Bronchial epithelial cell (primary cell): ENCODE measurements at regions not wholly inside any gene's neighbourhood (a gene's known extent, or its start where the extent isn't known, plus 50 kb on each side); places are given as distances from the start of the nearest gene placed in this dataset.

Experiments used
- DNase-seq: peaks from one replicate; pipeline ENCODE4 v3.0.0-alpha.2; 2010; ENCODE audit warnings: low read depth
- FAIRE-seq: peaks from 2 replicates; lab custom pipeline; 2011; peaks lifted over from hg19 to GRCh38; lab: Jason Lieb, UNC
- H3K27me3 ChIP-seq: 2 replicates; pipeline ENCODE4 v1.5.1; 2011; ENCODE audit warnings: low read length; ENCODE audit not compliant: control insufficient read depth, insufficient read depth
- H3K36me3 ChIP-seq: 2 replicates; pipeline ENCODE4 v1.5.1; 2011; ENCODE audit warnings: low read length; ENCODE audit not compliant: control insufficient read depth, insufficient read depth
- H3K4me3 ChIP-seq: 2 replicates; pipeline ENCODE4 v1.5.1; 2011; ENCODE audit warnings: mild to moderate bottlenecking, low read depth, low read length, control low read depth
- TF ChIP-seq, protein P1 (sequence below): IDR thresholded peaks from 2 replicates; pipeline ENCODE4 v1.5.1; 2011; ENCODE audit warnings: mild to moderate bottlenecking, moderate library complexity, low read length, control low read depth, inconsistent platforms; ENCODE audit not compliant: insufficient read depth, severe bottlenecking

DNA sequence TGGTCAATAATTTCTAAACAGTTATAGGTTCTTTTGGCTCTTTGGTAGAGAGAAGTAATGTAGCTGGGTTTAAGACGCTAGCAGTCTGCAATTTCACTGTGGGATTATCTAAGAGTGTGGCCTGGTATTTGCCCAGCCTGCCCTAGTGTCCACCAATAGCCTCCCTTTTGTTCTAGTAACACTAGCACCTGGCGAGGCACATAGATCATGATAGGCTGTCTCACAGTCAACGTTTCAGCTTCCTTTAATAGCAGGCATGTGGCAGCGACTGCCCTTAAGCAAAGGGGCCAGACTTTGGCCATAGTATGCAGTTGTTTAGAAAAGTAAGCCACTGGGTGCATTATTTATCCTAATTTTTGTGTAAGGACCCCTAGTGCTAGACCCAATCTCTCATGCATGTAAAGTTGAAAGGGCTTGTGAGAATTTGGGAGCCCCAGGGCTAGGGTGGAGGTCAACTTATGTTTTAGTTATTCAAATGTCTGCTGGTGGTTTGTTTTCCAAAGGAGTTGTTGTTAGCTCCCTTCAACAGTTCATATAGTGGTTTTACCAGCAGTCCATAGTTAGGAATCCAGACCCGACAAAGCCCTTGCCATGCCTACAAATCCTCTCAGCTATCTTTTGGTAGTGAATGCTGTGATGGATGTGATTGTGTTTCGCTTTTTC is 274.3 kb downstream of the HTR1A start:
- no peaks in the 10 kb centered on the region for H3K36me3 ChIP-seq
- no peak overlapping the region for H3K4me3 ChIP-seq
- DNase-seq: no peak
- H3K27me3 ChIP-seq: no peaks in the 10 kb centered on the region
- no peak for FAIRE-seq
- TF ChIP-seq, protein P1, sequence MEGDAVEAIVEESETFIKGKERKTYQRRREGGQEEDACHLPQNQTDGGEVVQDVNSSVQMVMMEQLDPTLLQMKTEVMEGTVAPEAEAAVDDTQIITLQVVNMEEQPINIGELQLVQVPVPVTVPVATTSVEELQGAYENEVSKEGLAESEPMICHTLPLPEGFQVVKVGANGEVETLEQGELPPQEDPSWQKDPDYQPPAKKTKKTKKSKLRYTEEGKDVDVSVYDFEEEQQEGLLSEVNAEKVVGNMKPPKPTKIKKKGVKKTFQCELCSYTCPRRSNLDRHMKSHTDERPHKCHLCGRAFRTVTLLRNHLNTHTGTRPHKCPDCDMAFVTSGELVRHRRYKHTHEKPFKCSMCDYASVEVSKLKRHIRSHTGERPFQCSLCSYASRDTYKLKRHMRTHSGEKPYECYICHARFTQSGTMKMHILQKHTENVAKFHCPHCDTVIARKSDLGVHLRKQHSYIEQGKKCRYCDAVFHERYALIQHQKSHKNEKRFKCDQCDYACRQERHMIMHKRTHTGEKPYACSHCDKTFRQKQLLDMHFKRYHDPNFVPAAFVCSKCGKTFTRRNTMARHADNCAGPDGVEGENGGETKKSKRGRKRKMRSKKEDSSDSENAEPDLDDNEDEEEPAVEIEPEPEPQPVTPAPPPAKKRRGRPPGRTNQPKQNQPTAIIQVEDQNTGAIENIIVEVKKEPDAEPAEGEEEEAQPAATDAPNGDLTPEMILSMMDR: no peak

DNA sequence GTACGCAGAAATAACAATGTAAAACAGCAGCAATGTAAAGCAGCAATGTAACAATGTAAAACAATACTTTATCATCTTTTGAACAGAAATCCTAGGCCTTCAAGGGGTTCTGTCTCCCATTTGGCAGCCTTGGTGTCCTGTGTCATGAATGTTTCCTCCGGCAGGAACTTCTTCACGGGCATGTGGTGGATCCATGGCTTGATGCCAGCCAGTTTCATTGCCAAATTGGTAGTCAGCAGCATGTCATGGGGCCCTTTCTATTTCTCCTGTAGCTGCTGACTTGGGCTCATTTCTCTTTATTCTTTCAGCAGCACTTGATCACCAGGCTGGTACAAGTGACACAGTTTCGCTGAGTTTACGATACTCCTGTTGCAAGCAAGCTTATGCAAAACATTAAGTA is 275.3 kb downstream of the HTR1A start:
- no peak for FAIRE-seq
- TF ChIP-seq, protein P1: no peak
- Histone ChIP-seq H3K36me3 (no peaks in the 10 kb centered on the region), H3K4me3 (no peak overlapping the region), H3K27me3 (no peaks in the 10 kb centered on the region)
- DNase-seq: no peak

DNA sequence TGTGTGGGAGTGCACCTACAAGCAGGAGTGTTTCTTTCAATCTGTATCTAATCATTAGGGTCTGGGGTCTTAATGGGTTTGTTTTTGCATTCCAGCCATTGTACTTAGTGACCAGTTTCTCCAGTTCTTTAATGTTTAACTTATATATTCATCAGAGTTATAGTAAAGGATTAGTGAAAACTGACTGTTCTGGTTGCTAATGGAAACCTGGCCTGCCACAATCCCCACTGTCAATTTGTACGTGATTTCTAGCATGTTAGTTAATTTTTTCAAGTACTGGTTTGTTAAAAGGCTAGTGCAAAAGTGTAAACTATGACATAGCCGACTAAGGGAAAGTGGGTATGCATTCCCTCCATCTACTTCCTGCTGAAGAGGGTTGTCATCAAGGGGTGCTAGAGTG is 276.1 kb downstream of the HTR1A start:
- TF ChIP-seq, protein P1: no peak
- FAIRE-seq (no peak), DNase-seq (no peak)
- Histone ChIP-seq H3K27me3 (no peaks in the 10 kb centered on the region), H3K36me3 (no peaks in the 10 kb centered on the region), H3K4me3 (no peak overlapping the region)

DNA sequence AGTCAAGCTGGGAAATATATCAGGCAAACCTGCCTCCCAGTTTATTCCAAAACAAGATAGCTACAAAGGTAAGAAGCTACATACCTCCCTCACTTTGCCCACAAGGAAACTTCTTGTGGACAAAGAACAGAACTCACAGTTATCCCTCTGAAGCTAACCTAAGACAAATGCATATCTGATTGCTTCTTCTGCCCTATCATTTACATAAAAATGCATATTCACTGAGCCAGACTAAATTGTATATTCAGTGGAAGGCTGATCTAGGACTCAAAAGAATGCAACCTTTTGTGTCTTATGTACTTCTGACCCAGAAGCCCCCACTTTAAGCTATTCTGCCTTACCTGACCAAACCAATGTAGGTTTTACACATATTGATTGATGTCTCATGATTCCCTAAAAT is 276.8 kb downstream of the HTR1A start:
- Histone ChIP-seq H3K36me3 (no peaks in the 10 kb centered on the region), H3K4me3 (no peak overlapping the region), H3K27me3 (no peaks in the 10 kb centered on the region)
- DNase-seq: no peak
- TF ChIP-seq, protein P1: no peak
- FAIRE-seq: no peak

DNA sequence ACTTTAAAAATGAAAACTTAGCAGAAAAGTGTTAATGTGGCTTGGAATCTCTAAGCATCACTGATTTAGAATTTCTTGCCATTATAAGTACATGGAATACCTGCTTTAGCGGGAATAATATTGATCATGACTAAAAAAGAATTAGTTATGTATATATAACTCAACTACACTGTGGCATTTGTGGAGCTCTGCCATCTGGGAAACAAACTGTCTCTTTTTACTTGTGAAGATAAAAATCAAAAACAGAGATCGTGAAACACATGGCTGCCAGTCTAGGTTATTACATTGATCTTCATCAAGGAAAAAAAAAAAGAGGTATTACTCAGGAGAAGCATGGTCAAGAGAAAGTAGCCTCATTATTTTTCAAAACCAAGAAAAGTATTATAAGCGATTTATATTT is 287.4 kb downstream of the HTR1A start:
- FAIRE-seq (no peak), DNase-seq (no peak)
- Histone ChIP-seq H3K27me3 (no peaks in the 10 kb centered on the region), H3K4me3 (no peak overlapping the region), H3K36me3 (no peaks in the 10 kb centered on the region)
- TF ChIP-seq, protein P1: no peak

DNA sequence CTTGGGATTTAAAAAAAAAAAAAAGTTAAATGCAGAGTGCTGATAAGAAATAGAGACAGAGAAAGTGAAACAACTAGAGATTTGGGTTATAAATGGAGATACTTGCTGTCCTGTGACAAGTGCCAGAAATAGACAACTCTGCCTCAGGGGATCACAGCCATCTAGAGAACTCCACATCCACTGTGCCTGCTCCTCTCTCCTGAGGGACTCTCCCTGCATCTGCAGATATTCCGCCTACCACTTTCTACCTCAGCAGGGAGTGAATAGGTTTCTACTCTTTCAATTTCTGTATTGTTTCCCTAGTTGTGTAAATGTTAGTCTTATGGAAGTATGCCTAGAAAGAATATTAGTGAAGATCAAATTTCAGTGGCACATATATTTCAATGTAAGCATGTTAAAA is 307.2 kb downstream of the HTR1A start:
- DNase-seq (no peak), FAIRE-seq (no peak)
- TF ChIP-seq, protein P1: no peak
- Histone ChIP-seq H3K36me3 (no peaks in the 10 kb centered on the region), H3K4me3 (no peak overlapping the region), H3K27me3 (no peaks in the 10 kb centered on the region)
